ENCODE measurements at regions not wholly inside any gene's neighbourhood (a gene's known extent, or its start where the extent isn't known, plus 50 kb on each side); places are given as distances from the start of the nearest gene placed in this dataset.

DNA sequence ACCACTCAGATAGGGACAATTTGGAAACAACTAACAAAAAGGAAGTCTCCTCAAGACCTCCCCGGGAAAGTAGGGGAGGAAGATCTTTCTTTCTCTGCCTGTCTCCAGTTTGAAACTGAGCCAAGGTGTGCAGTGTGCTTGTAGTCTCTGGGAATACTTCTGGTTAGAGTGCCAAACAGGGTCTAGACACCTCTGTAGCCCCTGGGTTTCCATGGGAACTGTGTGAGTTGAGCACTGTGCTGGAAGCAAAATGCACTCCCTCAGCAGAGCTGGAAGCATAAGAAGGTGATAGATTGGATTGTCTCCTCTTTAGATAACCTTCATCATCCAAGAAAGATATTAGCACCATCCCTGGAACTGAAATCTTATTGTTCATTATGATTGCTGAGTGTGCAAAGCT lies 129.2 kb upstream of the TNPO1 start:
- no peak for TF ChIP-seq CTCF (IDR thresholded peaks at IDR 0.05)
- no peak for TF ChIP-seq RAD21 (IDR thresholded peaks at IDR 0.05; ENCODE audit: low read length)
- TF ChIP-seq CHD2 (IDR thresholded peaks at IDR 0.05; ENCODE audit: low read length, partially characterized antibody) = no peak
- no peak for TF ChIP-seq YY1 (IDR thresholded peaks at IDR 0.05; ENCODE audit: low read depth)
- TF ChIP-seq POLR2AphosphoS5 (IDR thresholded peaks at IDR 0.05; ENCODE audit: low read depth, low read length) = no peak
- TF ChIP-seq, protein P1, sequence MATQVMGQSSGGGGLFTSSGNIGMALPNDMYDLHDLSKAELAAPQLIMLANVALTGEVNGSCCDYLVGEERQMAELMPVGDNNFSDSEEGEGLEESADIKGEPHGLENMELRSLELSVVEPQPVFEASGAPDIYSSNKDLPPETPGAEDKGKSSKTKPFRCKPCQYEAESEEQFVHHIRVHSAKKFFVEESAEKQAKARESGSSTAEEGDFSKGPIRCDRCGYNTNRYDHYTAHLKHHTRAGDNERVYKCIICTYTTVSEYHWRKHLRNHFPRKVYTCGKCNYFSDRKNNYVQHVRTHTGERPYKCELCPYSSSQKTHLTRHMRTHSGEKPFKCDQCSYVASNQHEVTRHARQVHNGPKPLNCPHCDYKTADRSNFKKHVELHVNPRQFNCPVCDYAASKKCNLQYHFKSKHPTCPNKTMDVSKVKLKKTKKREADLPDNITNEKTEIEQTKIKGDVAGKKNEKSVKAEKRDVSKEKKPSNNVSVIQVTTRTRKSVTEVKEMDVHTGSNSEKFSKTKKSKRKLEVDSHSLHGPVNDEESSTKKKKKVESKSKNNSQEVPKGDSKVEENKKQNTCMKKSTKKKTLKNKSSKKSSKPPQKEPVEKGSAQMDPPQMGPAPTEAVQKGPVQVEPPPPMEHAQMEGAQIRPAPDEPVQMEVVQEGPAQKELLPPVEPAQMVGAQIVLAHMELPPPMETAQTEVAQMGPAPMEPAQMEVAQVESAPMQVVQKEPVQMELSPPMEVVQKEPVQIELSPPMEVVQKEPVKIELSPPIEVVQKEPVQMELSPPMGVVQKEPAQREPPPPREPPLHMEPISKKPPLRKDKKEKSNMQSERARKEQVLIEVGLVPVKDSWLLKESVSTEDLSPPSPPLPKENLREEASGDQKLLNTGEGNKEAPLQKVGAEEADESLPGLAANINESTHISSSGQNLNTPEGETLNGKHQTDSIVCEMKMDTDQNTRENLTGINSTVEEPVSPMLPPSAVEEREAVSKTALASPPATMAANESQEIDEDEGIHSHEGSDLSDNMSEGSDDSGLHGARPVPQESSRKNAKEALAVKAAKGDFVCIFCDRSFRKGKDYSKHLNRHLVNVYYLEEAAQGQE (IDR thresholded peaks at IDR 0.05; ENCODE audit: low read depth, low read length) = no peak
- no peak for TF ChIP-seq USF1 (IDR thresholded peaks at IDR 0.05; ENCODE audit: borderline replicate concordance, low read depth)
- TF ChIP-seq TEAD4 (IDR thresholded peaks at IDR 0.05; ENCODE audit: borderline replicate concordance, insufficient read depth) = no peak
- TF ChIP-seq NFIC (IDR thresholded peaks at IDR 0.05; ENCODE audit: borderline replicate concordance) = no peak
